Upper lobe of left lung (tissue), 6 donors: ENCODE measurements at regions not wholly inside any gene's neighbourhood (a gene's known extent, or its start where the extent isn't known, plus 50 kb on each side); places are given as distances from the start of the nearest gene placed in this dataset.

ENCODE experiments used
- ATAC-seq, 2 donors: fragments of 200-7000 bp; cut with Tn5 transposase; one replicate each; pipeline ENCODE4 v1.9.1; 2022; ENCODE audit warnings: mild to moderate bottlenecking in 2 of 2, moderate library complexity in 2 of 2; ENCODE audit not compliant: low FRiP score in 2 of 2
- DNase-seq, 2 donors: peaks; one replicate each; pipeline ENCODE4 v3.0.0-alpha.2; 2019 to 2020
- H3K27ac ChIP-seq, 4 donors: fragments of 200-600 bp; sonication (generic); one replicate each; pipeline ENCODE4 v1.5.1; 2016 to 2019
- H3K27me3 ChIP-seq, 4 donors: fragments of 200-600 bp; sonication (generic); one replicate each; pipeline ENCODE4 v1.5.1; 2017 to 2019
- H3K36me3 ChIP-seq, 4 donors: fragments of 200-600 bp; sonication (generic); one replicate each; pipeline ENCODE4 v1.5.1; 2016 to 2019
- H3K4me1 ChIP-seq, 4 donors: fragments of 200-600 bp; sonication (generic); one replicate each; pipeline ENCODE4 v1.5.1; 2018 to 2019
- H3K4me3 ChIP-seq, 4 donors: fragments of 200-600 bp; sonication (generic); one replicate each; pipeline ENCODE4 v1.5.1; 2017 to 2019; ENCODE audit warnings: mild to moderate bottlenecking in 2 of 4, moderate library complexity in 1 of 4
- H3K9me3 ChIP-seq, 4 donors: fragments of 200-600 bp; sonication (generic); one replicate each; pipeline ENCODE4 v1.5.1; 2018 to 2019
- CTCF ChIP-seq, 6 experiments: fragments of 450-650 bp in 4 of 6; fragments of 200-600 bp in 2 of 6; sonication (generic) in 2 of 6; IDR thresholded peaks; one replicate each; pipeline ENCODE4 v1.5.1; 2016 to 2019; ENCODE audit warnings: antibody characterized with exemption in 6 of 6
- EP300 ChIP-seq, 4 donors: sonication (generic); formaldehyde crosslinking; IDR thresholded peaks; one replicate each; pipeline ENCODE4 v1.5.1; 2017; ENCODE audit warnings: antibody characterized with exemption in 4 of 4, control low read depth in 2 of 4
- POLR2A ChIP-seq, 4 donors: fragments of 450-650 bp; IDR thresholded peaks; one replicate each; pipeline ENCODE4 v1.5.1; 2016 to 2017; ENCODE audit warnings: antibody characterized with exemption in 4 of 4, mild to moderate bottlenecking in 2 of 4
- POLR2AphosphoS5 ChIP-seq, 2 donors: sonication (generic); formaldehyde crosslinking; IDR thresholded peaks; one replicate each; pipeline ENCODE4 v1.5.1; 2017; ENCODE audit warnings: antibody characterized with exemption in 2 of 2
- WGBS, 2 donors: methylation state at CpG; one replicate each; pipeline ENCODE4 v1.1.5; 2017 to 2018; 5-methylcytosine and 5-hydroxymethylcytosine counted together
- donor health status: DM: no; HTN: no; CAD: no; lungs with moderate emphysema.
- donor health status: DM: no; HTN: yes; CAD: no; lungs with severe emphysema.

DNA sequence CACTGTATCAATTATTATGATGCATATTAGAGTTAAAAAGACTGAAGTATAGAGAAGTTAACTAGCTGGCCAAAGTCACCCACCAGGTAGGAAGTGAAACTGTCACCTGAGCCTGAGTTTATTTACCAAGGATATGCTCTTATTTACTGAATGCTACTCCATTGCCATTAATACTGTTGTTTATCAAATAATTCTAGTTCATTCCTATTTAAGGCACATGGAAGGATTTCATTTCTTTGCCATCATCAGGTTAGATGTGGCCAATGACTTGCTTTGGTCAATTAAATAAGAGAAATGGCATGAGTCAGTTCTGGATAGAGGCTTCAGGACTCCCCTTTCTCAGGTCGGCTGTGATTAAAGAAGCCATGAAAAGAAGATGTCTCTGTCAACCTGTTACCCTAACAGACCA lies 169.6 kb downstream of the KCNJ2 start:
- no peak for DNase-seq
- TF ChIP-seq POLR2AphosphoS5 (IDR thresholded peaks at IDR 0.05) (no peak), POLR2A (IDR thresholded peaks at IDR 0.05) (no peak), CTCF (IDR thresholded peaks at IDR 0.05) (no peak), EP300 (IDR thresholded peaks at IDR 0.05) (no peak)
- no peak overlapping the region for H3K4me3 ChIP-seq
- peaks cover 0 to 3% (median 0%) of the 10 kb centered on the region in 4 donors for H3K4me1 ChIP-seq
- no peaks in the 10 kb centered on the region for H3K36me3 ChIP-seq
- ATAC-seq = no peak
- H3K9me3 ChIP-seq = no peaks in the 10 kb centered on the region
- no peak overlapping the region for H3K27ac ChIP-seq
- no peaks in the 10 kb centered on the region for H3K27me3 ChIP-seq
- 87 to 96% methylated on average over 1 of the region's 1 CpG for WGBS, 2 donors

GRCh38 chr17:70343114-70343513 lies 173.8 kb downstream of the KCNJ2 start:
- 87 to 91% methylated on average over 5 of the region's 5 CpGs for WGBS, 2 donors
- no peaks in the 10 kb centered on the region for H3K27me3 ChIP-seq
- H3K27ac ChIP-seq = no peak overlapping the region
- H3K36me3 ChIP-seq = no peaks in the 10 kb centered on the region
- no peak overlapping the region for H3K4me3 ChIP-seq
- no peak for DNase-seq
- no peak for ATAC-seq
- no peaks in the 10 kb centered on the region for H3K9me3 ChIP-seq
- no peak for TF ChIP-seq POLR2AphosphoS5 (IDR thresholded peaks at IDR 0.05)
- TF ChIP-seq CTCF (IDR thresholded peaks at IDR 0.05) = no peak
- no peak for TF ChIP-seq EP300 (IDR thresholded peaks at IDR 0.05)
- TF ChIP-seq POLR2A (IDR thresholded peaks at IDR 0.05) = no peak
- peaks cover 0 to 12% (median 3%) of the 10 kb centered on the region in 4 donors for H3K4me1 ChIP-seq

- DNase-seq = no peak
- peak overlapping the region in 3 of 4 donors; percentile 21 to 70 (median 70) for H3K27ac ChIP-seq
- no peaks in the 10 kb centered on the region for H3K36me3 ChIP-seq
- no peaks in the 10 kb centered on the region for H3K9me3 ChIP-seq
- ATAC-seq = peak in 1 of 2 donors; percentile 26
- H3K4me3 ChIP-seq = peak overlapping the region in 3 of 4 donors; percentile 15 to 39 (median 31)
- H3K4me1 ChIP-seq = peaks cover 0 to 12% (median 3%) of the 10 kb centered on the region in 4 donors
- 4 to 6% methylated on average over 6 of the region's 6 CpGs for WGBS, 2 donors
- no peak for TF ChIP-seq EP300 (IDR thresholded peaks at IDR 0.05)
- TF ChIP-seq CTCF (IDR thresholded peaks at IDR 0.05) = no peak
- no peak for TF ChIP-seq POLR2A (IDR thresholded peaks at IDR 0.05)
- no peak for TF ChIP-seq POLR2AphosphoS5 (IDR thresholded peaks at IDR 0.05)
- H3K27me3 ChIP-seq = no peaks in the 10 kb centered on the region
Observed at GRCh38 chr17:70344386-70345060, 175.2 kb downstream of the KCNJ2 start.

DNA sequence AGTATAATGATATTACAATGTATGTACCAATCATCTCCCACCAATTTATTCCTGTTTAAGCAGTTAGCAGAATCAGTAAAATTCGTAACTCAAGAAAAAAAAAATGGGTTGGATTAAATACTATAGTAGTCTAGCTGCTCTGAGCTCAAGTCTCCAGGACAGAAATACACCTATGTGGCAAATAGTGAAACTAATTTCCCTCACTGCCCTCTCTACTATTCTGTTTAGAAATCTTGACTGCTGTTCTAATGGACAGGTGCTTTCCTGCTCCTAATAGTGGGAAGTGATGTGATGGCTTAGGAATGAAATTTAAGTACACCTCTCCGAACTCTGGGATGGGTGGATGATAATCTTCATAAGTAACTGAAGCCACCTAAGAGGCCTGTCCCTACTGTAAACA lies 175.7 kb downstream of the KCNJ2 start:
- H3K9me3 ChIP-seq = no peaks in the 10 kb centered on the region
- ATAC-seq (no peak), DNase-seq (no peak)
- no peaks in the 10 kb centered on the region for H3K27me3 ChIP-seq
- H3K4me1 ChIP-seq = peaks cover 0 to 12% (median 3%) of the 10 kb centered on the region in 4 donors
- 50 to 67% methylated on average over 2 of the region's 2 CpGs for WGBS, 2 donors
- TF ChIP-seq EP300 (IDR thresholded peaks at IDR 0.05) (no peak), CTCF (IDR thresholded peaks at IDR 0.05) (no peak), POLR2AphosphoS5 (IDR thresholded peaks at IDR 0.05) (no peak), POLR2A (IDR thresholded peaks at IDR 0.05) (no peak)
- H3K4me3 ChIP-seq = peak overlapping the region in 1 of 4 donors; percentile 39
- peak overlapping the region in 3 of 4 donors; percentile 21 to 70 (median 70) for H3K27ac ChIP-seq
- no peaks in the 10 kb centered on the region for H3K36me3 ChIP-seq

DNA sequence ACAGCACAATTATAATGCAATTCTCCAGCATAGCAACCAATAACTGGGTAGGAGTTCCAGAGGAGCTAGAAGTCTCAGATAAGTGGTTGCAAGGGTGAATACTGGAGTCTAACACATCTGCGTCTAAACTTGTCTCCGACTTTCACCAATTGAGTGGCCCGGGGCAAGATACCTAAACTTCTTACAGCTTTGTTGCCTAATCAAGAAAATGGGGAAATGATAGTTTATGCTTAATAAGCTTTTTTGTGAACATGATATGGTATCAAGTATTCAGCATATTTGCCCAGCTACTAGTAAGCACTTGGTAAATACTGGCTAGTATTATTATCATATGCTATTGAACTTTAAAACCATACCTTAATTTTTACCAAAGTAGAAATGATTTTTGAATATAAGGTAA lies 183.5 kb downstream of the KCNJ2 start:
- H3K27me3 ChIP-seq = no peaks in the 10 kb centered on the region
- ATAC-seq (no peak), DNase-seq (no peak)
- no peak overlapping the region for H3K4me3 ChIP-seq
- H3K27ac ChIP-seq = no peak overlapping the region
- no peaks in the 10 kb centered on the region for H3K9me3 ChIP-seq
- peaks cover 0 to 4% (median 0%) of the 10 kb centered on the region in 4 donors for H3K4me1 ChIP-seq
- TF ChIP-seq CTCF (IDR thresholded peaks at IDR 0.05) (no peak), POLR2A (IDR thresholded peaks at IDR 0.05) (no peak), POLR2AphosphoS5 (IDR thresholded peaks at IDR 0.05) (no peak), EP300 (IDR thresholded peaks at IDR 0.05) (no peak)
- 67 to 69% methylated on average over 3 of the region's 3 CpGs for WGBS, 2 donors
- no peaks in the 10 kb centered on the region for H3K36me3 ChIP-seq
